ENCODE measurements at regions not wholly inside any gene's neighbourhood (a gene's known extent, or its start where the extent isn't known, plus 50 kb on each side); places are given as distances from the start of the nearest gene placed in this dataset.

DNA sequence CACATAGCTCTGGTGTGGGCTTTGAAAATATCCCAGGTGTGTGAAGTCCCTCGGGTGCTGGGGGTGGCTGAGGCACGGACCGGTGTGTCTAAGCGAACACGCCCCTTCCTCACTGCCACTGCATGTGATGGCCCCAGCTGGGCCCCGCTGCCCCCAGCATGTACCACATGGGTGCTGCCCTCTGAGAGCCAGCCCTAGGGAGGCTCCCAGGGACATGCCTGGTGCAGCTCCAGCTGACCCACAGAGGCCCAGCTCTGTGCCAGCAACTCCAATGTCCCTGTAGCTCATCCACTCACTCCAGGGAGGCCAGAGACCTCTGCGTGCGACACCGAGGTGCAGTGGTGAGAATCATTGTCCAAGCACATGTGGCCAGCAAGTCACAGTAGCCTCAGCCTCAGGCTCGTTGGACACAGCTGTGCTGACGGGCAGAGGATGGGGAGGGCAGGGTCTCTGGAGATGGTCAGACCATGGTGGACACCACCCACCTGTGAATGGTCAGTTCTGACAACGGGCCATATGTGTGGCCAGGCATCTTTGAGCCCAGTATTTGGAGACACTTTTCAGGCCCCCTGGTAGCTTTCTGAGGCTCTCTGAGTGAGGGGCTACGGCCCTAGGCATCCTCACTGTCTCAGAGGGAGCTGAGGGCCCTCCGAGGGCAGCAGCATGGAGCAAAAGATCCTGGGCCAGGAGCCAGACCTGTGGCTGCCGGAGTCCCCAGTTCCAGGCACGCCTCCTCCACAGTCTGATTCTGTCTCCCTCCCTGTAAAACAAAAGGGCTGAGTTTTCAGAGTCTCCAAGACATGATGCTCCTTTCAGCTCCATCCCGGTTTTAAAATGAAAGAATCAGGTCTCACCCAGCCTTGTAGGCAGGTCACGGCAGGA lies 220.7 kb downstream of the NDUFA10 start:
- no peaks in the 10 kb centered on the region for H3K27me3 ChIP-seq (replicated peaks in 1 of 2; ENCODE audit: control insufficient read depth in 2 of 2, insufficient read depth in 2 of 2, low read length in 1 of 2)
- ChIA-PET RAD21 (ENCODE audit: unreplicated experiment) (no interaction called here), CTCF (no interaction called here), SMC1A (ENCODE audit: uncharacterized antibody, unreplicated experiment) (no interaction called here), POLR2A (no interaction called here)
- no peaks in the 10 kb centered on the region for H3K79me2 ChIP-seq (ENCODE audit: control insufficient read depth, insufficient read depth, low read length)
- H2AFZ ChIP-seq (ENCODE audit: control insufficient read depth, low read depth, low read length) = no peak overlapping the region
- H3K4me2 ChIP-seq (ENCODE audit: control insufficient read depth, insufficient read depth) = no peak overlapping the region
- in situ Hi-C loops (cut with MboI) (no loop called here), intact Hi-C loops (cut with micrococcal nuclease; ENCODE audit: unreplicated experiment) (no loop called here)
- H3K4me1 ChIP-seq (ENCODE audit: control insufficient read depth, insufficient read depth, low read length) = no peaks in the 10 kb centered on the region
- WGBS (ENCODE audit: insufficient coverage, insufficient replicate concordance, low lambda C conversion rate, missing lambda C conversion rate) = 42% methylated on average over 17 of the region's 18 CpGs
- H3K4me3 ChIP-seq = no peak overlapping the region
- no TSS peak for BruUV-seq (replicated peaks)
- H3K9me3 ChIP-seq (replicated peaks; ENCODE audit: control insufficient read depth, insufficient read depth, low read length) = no peaks in the 10 kb centered on the region
- FAIRE-seq (no peak), ATAC-seq (no peak), DNase-seq (ENCODE audit: low read depth, low spot score) (no peak)
- H3K27ac ChIP-seq (ENCODE audit: control insufficient read depth, insufficient read depth) = no peak overlapping the region
- no peaks in the 10 kb centered on the region for H4K20me1 ChIP-seq (ENCODE audit: control insufficient read depth, insufficient read depth)
- no peaks in the 10 kb centered on the region for H3K36me3 ChIP-seq (ENCODE audit: control insufficient read depth in 2 of 2, insufficient read depth in 2 of 2, low read length in 1 of 2)
- no peak overlapping the region for H3K9ac ChIP-seq (ENCODE audit: control insufficient read depth, insufficient read depth, low read length)
- TF ChIP-seq HDAC2 (IDR thresholded peaks at IDR 0.05) = no peak
- TF ChIP-seq ZNF384 (IDR thresholded peaks at IDR 0.05; ENCODE audit: borderline replicate concordance, low read depth, low read length) = no peak
- TF ChIP-seq, protein P1, sequence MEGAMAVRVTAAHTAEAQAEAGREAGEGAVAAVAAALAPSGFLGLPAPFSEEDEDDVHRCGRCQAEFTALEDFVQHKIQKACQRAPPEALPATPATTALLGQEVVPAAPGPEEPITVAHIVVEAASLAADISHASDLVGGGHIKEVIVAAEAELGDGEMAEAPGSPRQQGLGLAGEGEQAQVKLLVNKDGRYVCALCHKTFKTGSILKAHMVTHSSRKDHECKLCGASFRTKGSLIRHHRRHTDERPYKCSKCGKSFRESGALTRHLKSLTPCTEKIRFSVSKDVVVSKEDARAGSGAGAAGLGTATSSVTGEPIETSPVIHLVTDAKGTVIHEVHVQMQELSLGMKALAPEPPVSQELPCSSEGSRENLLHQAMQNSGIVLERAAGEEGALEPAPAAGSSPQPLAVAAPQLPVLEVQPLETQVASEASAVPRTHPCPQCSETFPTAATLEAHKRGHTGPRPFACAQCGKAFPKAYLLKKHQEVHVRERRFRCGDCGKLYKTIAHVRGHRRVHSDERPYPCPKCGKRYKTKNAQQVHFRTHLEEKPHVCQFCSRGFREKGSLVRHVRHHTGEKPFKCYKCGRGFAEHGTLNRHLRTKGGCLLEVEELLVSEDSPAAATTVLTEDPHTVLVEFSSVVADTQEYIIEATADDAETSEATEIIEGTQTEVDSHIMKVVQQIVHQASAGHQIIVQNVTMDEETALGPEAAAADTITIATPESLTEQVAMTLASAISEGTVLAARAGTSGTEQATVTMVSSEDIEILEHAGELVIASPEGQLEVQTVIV (IDR thresholded peaks at IDR 0.05; ENCODE audit: borderline replicate concordance, partially characterized antibody) = no peak
- TF ChIP-seq SIN3A (IDR thresholded peaks at IDR 0.05; ENCODE audit: low read depth, low read length) = no peak
- TF ChIP-seq, protein P2, sequence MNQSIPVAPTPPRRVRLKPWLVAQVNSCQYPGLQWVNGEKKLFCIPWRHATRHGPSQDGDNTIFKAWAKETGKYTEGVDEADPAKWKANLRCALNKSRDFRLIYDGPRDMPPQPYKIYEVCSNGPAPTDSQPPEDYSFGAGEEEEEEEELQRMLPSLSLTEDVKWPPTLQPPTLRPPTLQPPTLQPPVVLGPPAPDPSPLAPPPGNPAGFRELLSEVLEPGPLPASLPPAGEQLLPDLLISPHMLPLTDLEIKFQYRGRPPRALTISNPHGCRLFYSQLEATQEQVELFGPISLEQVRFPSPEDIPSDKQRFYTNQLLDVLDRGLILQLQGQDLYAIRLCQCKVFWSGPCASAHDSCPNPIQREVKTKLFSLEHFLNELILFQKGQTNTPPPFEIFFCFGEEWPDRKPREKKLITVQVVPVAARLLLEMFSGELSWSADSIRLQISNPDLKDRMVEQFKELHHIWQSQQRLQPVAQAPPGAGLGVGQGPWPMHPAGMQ (IDR thresholded peaks at IDR 0.05; ENCODE audit: borderline replicate concordance) = no peak
- TF ChIP-seq PAX5 (IDR thresholded peaks at IDR 0.05; ENCODE audit: borderline replicate concordance, low read depth, low read length) = no peak
- TF ChIP-seq NFYB (IDR thresholded peaks at IDR 0.05; ENCODE audit: insufficient read depth, low read depth, low read length) = no peak
- TF ChIP-seq, protein P3, sequence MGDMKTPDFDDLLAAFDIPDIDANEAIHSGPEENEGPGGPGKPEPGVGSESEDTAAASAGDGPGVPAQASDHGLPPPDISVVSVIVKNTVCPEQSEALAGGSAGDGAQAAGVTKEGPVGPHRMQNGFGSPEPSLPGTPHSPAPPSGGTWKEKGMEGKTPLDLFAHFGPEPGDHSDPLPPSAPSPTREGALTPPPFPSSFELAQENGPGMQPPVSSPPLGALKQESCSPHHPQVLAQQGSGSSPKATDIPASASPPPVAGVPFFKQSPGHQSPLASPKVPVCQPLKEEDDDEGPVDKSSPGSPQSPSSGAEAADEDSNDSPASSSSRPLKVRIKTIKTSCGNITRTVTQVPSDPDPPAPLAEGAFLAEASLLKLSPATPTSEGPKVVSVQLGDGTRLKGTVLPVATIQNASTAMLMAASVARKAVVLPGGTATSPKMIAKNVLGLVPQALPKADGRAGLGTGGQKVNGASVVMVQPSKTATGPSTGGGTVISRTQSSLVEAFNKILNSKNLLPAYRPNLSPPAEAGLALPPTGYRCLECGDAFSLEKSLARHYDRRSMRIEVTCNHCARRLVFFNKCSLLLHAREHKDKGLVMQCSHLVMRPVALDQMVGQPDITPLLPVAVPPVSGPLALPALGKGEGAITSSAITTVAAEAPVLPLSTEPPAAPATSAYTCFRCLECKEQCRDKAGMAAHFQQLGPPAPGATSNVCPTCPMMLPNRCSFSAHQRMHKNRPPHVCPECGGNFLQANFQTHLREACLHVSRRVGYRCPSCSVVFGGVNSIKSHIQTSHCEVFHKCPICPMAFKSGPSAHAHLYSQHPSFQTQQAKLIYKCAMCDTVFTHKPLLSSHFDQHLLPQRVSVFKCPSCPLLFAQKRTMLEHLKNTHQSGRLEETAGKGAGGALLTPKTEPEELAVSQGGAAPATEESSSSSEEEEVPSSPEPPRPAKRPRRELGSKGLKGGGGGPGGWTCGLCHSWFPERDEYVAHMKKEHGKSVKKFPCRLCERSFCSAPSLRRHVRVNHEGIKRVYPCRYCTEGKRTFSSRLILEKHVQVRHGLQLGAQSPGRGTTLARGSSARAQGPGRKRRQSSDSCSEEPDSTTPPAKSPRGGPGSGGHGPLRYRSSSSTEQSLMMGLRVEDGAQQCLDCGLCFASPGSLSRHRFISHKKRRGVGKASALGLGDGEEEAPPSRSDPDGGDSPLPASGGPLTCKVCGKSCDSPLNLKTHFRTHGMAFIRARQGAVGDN (IDR thresholded peaks at IDR 0.05) = no peak

Measured in GM12878 (cell line).